ENCODE measurements at regions not wholly inside any gene's neighbourhood (a gene's known extent, or its start where the extent isn't known, plus 50 kb on each side); places are given as distances from the start of the nearest gene placed in this dataset.

GRCh38 chr2:145829931-145830330 is 1310.0 kb upstream of the ZEB2 start:
- no peak overlapping the region for H3K9ac ChIP-seq (ENCODE audit: low read length)
- TF ChIP-seq, protein P1, sequence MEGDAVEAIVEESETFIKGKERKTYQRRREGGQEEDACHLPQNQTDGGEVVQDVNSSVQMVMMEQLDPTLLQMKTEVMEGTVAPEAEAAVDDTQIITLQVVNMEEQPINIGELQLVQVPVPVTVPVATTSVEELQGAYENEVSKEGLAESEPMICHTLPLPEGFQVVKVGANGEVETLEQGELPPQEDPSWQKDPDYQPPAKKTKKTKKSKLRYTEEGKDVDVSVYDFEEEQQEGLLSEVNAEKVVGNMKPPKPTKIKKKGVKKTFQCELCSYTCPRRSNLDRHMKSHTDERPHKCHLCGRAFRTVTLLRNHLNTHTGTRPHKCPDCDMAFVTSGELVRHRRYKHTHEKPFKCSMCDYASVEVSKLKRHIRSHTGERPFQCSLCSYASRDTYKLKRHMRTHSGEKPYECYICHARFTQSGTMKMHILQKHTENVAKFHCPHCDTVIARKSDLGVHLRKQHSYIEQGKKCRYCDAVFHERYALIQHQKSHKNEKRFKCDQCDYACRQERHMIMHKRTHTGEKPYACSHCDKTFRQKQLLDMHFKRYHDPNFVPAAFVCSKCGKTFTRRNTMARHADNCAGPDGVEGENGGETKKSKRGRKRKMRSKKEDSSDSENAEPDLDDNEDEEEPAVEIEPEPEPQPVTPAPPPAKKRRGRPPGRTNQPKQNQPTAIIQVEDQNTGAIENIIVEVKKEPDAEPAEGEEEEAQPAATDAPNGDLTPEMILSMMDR (IDR thresholded peaks at IDR 0.05) = no peak
- no peak for TF ChIP-seq EZH2 (IDR thresholded peaks at IDR 0.05; ENCODE audit: borderline replicate concordance, insufficient read depth, low read depth, low read length, poor library complexity, severe bottlenecking)
- CTCF ChIA-PET = no interaction called here
- DNase-seq (no peak), ATAC-seq (ENCODE audit: low read depth) (no peak)
- no peak overlapping the region for H2AFZ ChIP-seq (ENCODE audit: insufficient read depth, low read depth, low read length, poor library complexity, severe bottlenecking)
- H4K20me1 ChIP-seq (ENCODE audit: control insufficient read depth, insufficient read depth, low read length, poor library complexity, severe bottlenecking) = no peaks in the 10 kb centered on the region
- H3K27ac ChIP-seq (ENCODE audit: low read length in 2 of 2) = no peak overlapping the region
- intact Hi-C loops (cut with micrococcal nuclease) = no loop called here
- H3K27me3 Mint-ChIP-seq = no peaks in the 10 kb centered on the region
- POLR2A ChIA-PET = no interaction called here
- no peaks in the 10 kb centered on the region for H3K9me3 ChIP-seq (ENCODE audit: control extremely low read depth in 1 of 3, control insufficient read depth in 2 of 3, insufficient read depth in 1 of 3, low read length in 2 of 3)
- H3K4me3 Mint-ChIP-seq = no peak overlapping the region
- H3K4me1 Mint-ChIP-seq = no peaks in the 10 kb centered on the region
- H3K79me2 ChIP-seq (ENCODE audit: control insufficient read depth, insufficient read depth, low read length) = no peaks in the 10 kb centered on the region
- H3K9me3 Mint-ChIP-seq (ENCODE audit: insufficient read depth) = no peaks in the 10 kb centered on the region
- no peaks in the 10 kb centered on the region for H3K4me1 ChIP-seq (ENCODE audit: control insufficient read depth in 2 of 2, insufficient read depth in 2 of 2, low read length in 2 of 2)
- H3K27ac Mint-ChIP-seq = no peak overlapping the region
- H3K4me3 ChIP-seq (ENCODE audit: control extremely low read depth in 1 of 5, extremely low read depth in 1 of 5, insufficient read depth in 1 of 5, low read depth in 2 of 5, low read length in 4 of 5) = no peak overlapping the region
- no peaks in the 10 kb centered on the region for H3K27me3 ChIP-seq (replicated peaks in 1 of 4; ENCODE audit: control extremely low read depth in 1 of 4, control insufficient read depth in 3 of 4, insufficient read depth in 4 of 4, low read length in 3 of 4)
- H3K4me2 ChIP-seq (replicated peaks; ENCODE audit: low read depth, low read length, poor library complexity, severe bottlenecking) = no peak overlapping the region
- no peaks in the 10 kb centered on the region for H3K36me3 ChIP-seq (replicated peaks in 1 of 2; ENCODE audit: control extremely low read depth in 1 of 2, control insufficient read depth in 1 of 2, extremely low read depth in 1 of 2, insufficient read depth in 2 of 2, low read length in 1 of 2)

DNA sequence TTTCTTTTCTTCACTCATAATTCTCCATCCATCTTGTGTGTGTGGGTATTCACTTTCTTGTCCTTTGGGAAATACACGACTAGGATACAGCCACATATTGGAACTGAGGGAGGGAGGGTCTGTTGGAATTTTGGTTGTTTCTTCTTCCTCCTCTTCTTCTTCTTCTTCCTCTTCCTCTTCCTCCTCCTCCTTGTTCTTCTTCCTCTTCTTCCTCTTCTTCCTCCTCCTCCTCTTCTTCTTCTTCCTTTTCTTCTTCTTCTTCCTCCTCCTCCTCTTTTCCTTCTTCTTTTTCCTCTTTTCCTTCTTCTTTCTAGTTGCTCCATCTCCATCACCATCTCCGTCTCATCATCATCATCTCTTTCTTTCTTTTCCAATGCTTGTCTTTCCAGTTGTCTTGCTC is 1307.3 kb upstream of the ZEB2 start:
- Histone ChIP-seq H3K36me3 (replicated peaks in 1 of 2; ENCODE audit: control extremely low read depth in 1 of 2, control insufficient read depth in 1 of 2, extremely low read depth in 1 of 2, insufficient read depth in 2 of 2, low read length in 1 of 2) (no peaks in the 10 kb centered on the region), H3K4me2 (replicated peaks; ENCODE audit: low read depth, low read length, poor library complexity, severe bottlenecking) (no peak overlapping the region), H4K20me1 (ENCODE audit: control insufficient read depth, insufficient read depth, low read length, poor library complexity, severe bottlenecking) (no peaks in the 10 kb centered on the region), H3K27ac (ENCODE audit: low read length in 2 of 2) (no peak overlapping the region), H3K79me2 (ENCODE audit: control insufficient read depth, insufficient read depth, low read length) (no peaks in the 10 kb centered on the region), H2AFZ (ENCODE audit: insufficient read depth, low read depth, low read length, poor library complexity, severe bottlenecking) (no peak overlapping the region), H3K27me3 (replicated peaks in 1 of 4; ENCODE audit: control extremely low read depth in 1 of 4, control insufficient read depth in 3 of 4, insufficient read depth in 4 of 4, low read length in 3 of 4) (no peaks in the 10 kb centered on the region), H3K4me3 (ENCODE audit: control extremely low read depth in 1 of 5, extremely low read depth in 1 of 5, insufficient read depth in 1 of 5, low read depth in 2 of 5, low read length in 4 of 5) (no peak overlapping the region), H3K4me1 (ENCODE audit: control insufficient read depth in 2 of 2, insufficient read depth in 2 of 2, low read length in 2 of 2) (no peaks in the 10 kb centered on the region), H3K9me3 (ENCODE audit: control extremely low read depth in 1 of 3, control insufficient read depth in 2 of 3, insufficient read depth in 1 of 3, low read length in 2 of 3) (peaks cover 0 to 1% (median 0%) of the 10 kb centered on the region in 3 donors), H3K9ac (ENCODE audit: low read length) (no peak overlapping the region)
- H3K4me3 Mint-ChIP-seq = no peak overlapping the region
- ChIA-PET CTCF (no interaction called here), POLR2A (no interaction called here)
- no peaks in the 10 kb centered on the region for H3K4me1 Mint-ChIP-seq
- no peak for TF ChIP-seq EZH2 (IDR thresholded peaks at IDR 0.05; ENCODE audit: borderline replicate concordance, insufficient read depth, low read depth, low read length, poor library complexity, severe bottlenecking)
- TF ChIP-seq, protein P1 (IDR thresholded peaks at IDR 0.05) = peak; percentile 17
- H3K27ac Mint-ChIP-seq = no peak overlapping the region
- no peaks in the 10 kb centered on the region for H3K9me3 Mint-ChIP-seq (ENCODE audit: insufficient read depth)
- peaks cover 4% of the 10 kb centered on the region for H3K27me3 Mint-ChIP-seq
- DNase-seq (no peak), ATAC-seq (ENCODE audit: low read depth) (no peak)
- WGBS (ENCODE audit: insufficient coverage) = 100% methylated on average over 1 of the region's 2 CpGs
- intact Hi-C loops (cut with micrococcal nuclease) = no loop called here
